Esophagus muscularis mucosa (tissue), 4 donors: ENCODE measurements at regions not wholly inside any gene's neighbourhood (a gene's known extent, or its start where the extent isn't known, plus 50 kb on each side); places are given as distances from the start of the nearest gene placed in this dataset.

Experiments used
- DNase-seq: peaks from one replicate; pipeline ENCODE4 v3.0.0-alpha.2; 2017; ENCODE audit errors: extremely low spot score
- H3K27ac ChIP-seq, 4 donors: fragments of 200-600 bp; sonication (generic); replicated peaks in 1 of 4; 1 replicate in 3 of 4; 2 replicates in 1 of 4; pipeline ENCODE4 v1.5.1; 2016 to 2019; ENCODE audit warnings: mild to moderate bottlenecking in 1 of 4
- H3K27me3 ChIP-seq, 4 donors: fragments of 200-600 bp; sonication (generic); one replicate each; pipeline versions ENCODE4 v1.5.1 to v1.6.0; 2016 to 2019
- H3K36me3 ChIP-seq, 4 donors: fragments of 200-600 bp; sonication (generic); one replicate each; pipeline ENCODE4 v1.5.1; 2016 to 2019
- H3K4me1 ChIP-seq, 4 donors: fragments of 200-600 bp; sonication (generic); one replicate each; pipeline ENCODE4 v1.5.1; 2016 to 2019
- H3K4me3 ChIP-seq, 4 donors: fragments of 200-600 bp; sonication (generic); 1 replicate in 2 of 4; 2 replicates in 2 of 4; pipeline ENCODE4 v1.5.1; 2016 to 2019; ENCODE audit warnings: mild to moderate bottlenecking in 4 of 4, moderate library complexity in 1 of 4
- H3K9me3 ChIP-seq, 4 donors: fragments of 200-600 bp; sonication (generic); 1 replicate in 3 of 4; 2 replicates in 1 of 4; pipeline ENCODE4 v1.5.1; 2016 to 2019
- CTCF ChIP-seq, 3 experiments: fragments of 200-600 bp in 2 of 3; fragments of 450-650 bp in 1 of 3; sonication (generic) in 2 of 3; IDR thresholded peaks; one replicate each; pipeline ENCODE4 v1.5.1; 2017 to 2019; ENCODE audit warnings: antibody characterized with exemption in 3 of 3, mild to moderate bottlenecking in 2 of 3, moderate library complexity in 1 of 3
- EP300 ChIP-seq: sonication (generic); formaldehyde crosslinking; IDR thresholded peaks from one replicate; pipeline ENCODE4 v1.6.1; 2017; ENCODE audit warnings: antibody characterized with exemption
- POLR2A ChIP-seq: fragments of 450-650 bp; IDR thresholded peaks from one replicate; pipeline ENCODE4 v1.6.1; 2017; ENCODE audit warnings: antibody characterized with exemption, moderate library complexity, mild to moderate bottlenecking, low read depth
- POLR2AphosphoS5 ChIP-seq, 2 donors: sonication (generic); formaldehyde crosslinking; IDR thresholded peaks; one replicate each; pipeline ENCODE4 v1.6.1; 2017; ENCODE audit warnings: antibody characterized with exemption in 2 of 2
- WGBS: methylation state at CpG from one replicate; pipeline ENCODE4 v1.1.5; 2018; 5-methylcytosine and 5-hydroxymethylcytosine counted together
- intact Hi-C: fragments of 100-400 bp; cut with DNase I; formaldehyde crosslinking; loops from one replicate; pipeline ENCODE4 v1.15.1; 2023

GRCh38 chr12:19783547-19784444 is 344.5 kb downstream of the AEBP2 start:
- DNase-seq, result no peak
- 93% methylated on average over 27 of the region's 29 CpGs for WGBS
- no peak overlapping the region for H3K27ac ChIP-seq
- H3K4me3 ChIP-seq, result no peak overlapping the region
- TF ChIP-seq POLR2AphosphoS5 (IDR thresholded peaks at IDR 0.05), result no peak
- TF ChIP-seq POLR2A, result no peak
- TF ChIP-seq EP300, result no peak
- no peak for TF ChIP-seq CTCF (IDR thresholded peaks at IDR 0.05)
- intact Hi-C loops, result no loop called here
- H3K4me1 ChIP-seq, result peaks cover 0 to 10% (median 0%) of the 10 kb centered on the region in 4 donors
- no peaks in the 10 kb centered on the region for H3K27me3 ChIP-seq
- H3K36me3 ChIP-seq, result no peaks in the 10 kb centered on the region
- no peaks in the 10 kb centered on the region for H3K9me3 ChIP-seq

GRCh38 chr12:19792028-19792427 is 352.7 kb downstream of the AEBP2 start:
- H3K27ac ChIP-seq, result no peak overlapping the region
- no peaks in the 10 kb centered on the region for H3K27me3 ChIP-seq
- TF ChIP-seq EP300 (no peak), CTCF (IDR thresholded peaks at IDR 0.05) (no peak), POLR2AphosphoS5 (IDR thresholded peaks at IDR 0.05) (no peak), POLR2A (no peak)
- intact Hi-C loops, result no loop called here
- no peaks in the 10 kb centered on the region for H3K4me1 ChIP-seq
- H3K9me3 ChIP-seq, result no peaks in the 10 kb centered on the region
- no peak overlapping the region for H3K4me3 ChIP-seq
- no peak for DNase-seq
- no peaks in the 10 kb centered on the region for H3K36me3 ChIP-seq

- intact Hi-C loops, result no loop called here
- 72% methylated on average over 1 of the region's 1 CpG for WGBS
Observed at GRCh38 chr12:19794116-19794515, 354.8 kb downstream of the AEBP2 start.

GRCh38 chr12:19799216-19799615 is 359.9 kb downstream of the AEBP2 start:
- no peak overlapping the region for H3K4me3 ChIP-seq
- H3K4me1 ChIP-seq, result peaks cover 0 to 17% (median 10%) of the 10 kb centered on the region in 4 donors
- no peak overlapping the region for H3K27ac ChIP-seq
- intact Hi-C loops, result no loop called here
- H3K27me3 ChIP-seq, result no peaks in the 10 kb centered on the region
- no peaks in the 10 kb centered on the region for H3K36me3 ChIP-seq
- WGBS, result 85% methylated on average over 7 of the region's 7 CpGs
- H3K9me3 ChIP-seq, result no peaks in the 10 kb centered on the region
- TF ChIP-seq CTCF (IDR thresholded peaks at IDR 0.05) (no peak), POLR2AphosphoS5 (IDR thresholded peaks at IDR 0.05) (no peak), POLR2A (no peak), EP300 (no peak)
- no peak for DNase-seq

More at GRCh38 chr12:19794116-19794515, 354.8 kb downstream of the AEBP2 start:
- Histone ChIP-seq H3K27ac (no peak overlapping the region), H3K36me3 (no peaks in the 10 kb centered on the region), H3K9me3 (no peaks in the 10 kb centered on the region), H3K4me1 (no peaks in the 10 kb centered on the region), H3K4me3 (no peak overlapping the region), H3K27me3 (no peaks in the 10 kb centered on the region)
- no peak for DNase-seq
- TF ChIP-seq POLR2A (no peak), POLR2AphosphoS5 (IDR thresholded peaks at IDR 0.05) (no peak)

- Histone ChIP-seq H3K27me3 (no peaks in the 10 kb centered on the region), H3K4me3 (no peak overlapping the region), H3K27ac (peak overlapping the region; percentile 28 to 32 (median 28)), H3K4me1 (peaks cover 0 to 17% (median 10%) of the 10 kb centered on the region in 4 donors), H3K36me3 (no peaks in the 10 kb centered on the region), H3K9me3 (no peaks in the 10 kb centered on the region)
- intact Hi-C loops, result no loop called here
- TF ChIP-seq POLR2A (no peak), POLR2AphosphoS5 (IDR thresholded peaks at IDR 0.05) (no peak), CTCF (IDR thresholded peaks at IDR 0.05) (no peak), EP300 (no peak)
- DNase-seq, result no peak
- WGBS, result 47% methylated on average over 5 of the region's 5 CpGs
Observed at GRCh38 chr12:19799895-19800602, 360.8 kb downstream of the AEBP2 start.
